ENCODE measurements at regions not wholly inside any gene's neighbourhood (a gene's known extent, or its start where the extent isn't known, plus 50 kb on each side); places are given as distances from the start of the nearest gene placed in this dataset.
"Not testable (repeated sequence)": the region's sequence is repeated elsewhere in the genome, so short reads cannot be mapped to it uniquely, and the experiment has no call there.

DNA sequence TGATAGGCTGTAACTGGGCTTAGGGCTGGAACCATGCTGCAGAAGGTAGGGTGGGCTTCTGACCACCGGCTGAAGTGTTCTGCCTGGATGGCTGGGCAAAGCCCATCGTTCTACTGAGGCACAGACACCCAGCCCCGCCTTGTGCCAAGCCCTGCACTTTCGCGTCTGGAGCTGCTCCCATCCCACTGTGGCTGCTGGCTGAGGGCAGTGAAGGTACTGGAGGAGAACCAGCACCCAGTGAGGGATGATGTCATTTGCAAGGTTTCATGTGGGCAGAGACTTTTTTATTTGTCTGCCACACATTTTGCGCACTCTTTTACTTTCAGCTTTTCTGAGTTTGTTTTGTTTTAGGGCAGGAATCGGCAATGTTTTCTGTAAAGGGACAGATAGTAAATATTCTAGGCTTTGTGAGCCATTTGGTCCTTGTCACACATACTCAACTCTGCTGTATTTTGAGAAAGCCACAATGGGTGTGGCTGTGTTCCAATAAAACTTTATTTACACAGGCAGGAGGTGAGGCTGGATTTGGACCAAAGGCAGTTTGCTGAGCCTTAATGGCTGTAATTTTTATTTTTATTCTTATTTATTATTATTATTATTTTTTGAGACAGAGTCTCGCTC is 85.6 kb downstream of the ASB1 start:
- H3K9me3 ChIP-seq (ENCODE audit: low read length), result peaks cover 1% of the 10 kb centered on the region
- H3K27me3 ChIP-seq (ENCODE audit: insufficient read depth, low read length), result no peaks in the 10 kb centered on the region
- no peak overlapping the region for H3K4me3 ChIP-seq (ENCODE audit: low read length)
- H2AFZ ChIP-seq (ENCODE audit: low read depth, low read length), result no peak overlapping the region
- H3K36me3 ChIP-seq (ENCODE audit: insufficient read depth, low read length), result no peaks in the 10 kb centered on the region
- H3K4me1 ChIP-seq (ENCODE audit: insufficient read depth, low read length), result no peaks in the 10 kb centered on the region

DNA sequence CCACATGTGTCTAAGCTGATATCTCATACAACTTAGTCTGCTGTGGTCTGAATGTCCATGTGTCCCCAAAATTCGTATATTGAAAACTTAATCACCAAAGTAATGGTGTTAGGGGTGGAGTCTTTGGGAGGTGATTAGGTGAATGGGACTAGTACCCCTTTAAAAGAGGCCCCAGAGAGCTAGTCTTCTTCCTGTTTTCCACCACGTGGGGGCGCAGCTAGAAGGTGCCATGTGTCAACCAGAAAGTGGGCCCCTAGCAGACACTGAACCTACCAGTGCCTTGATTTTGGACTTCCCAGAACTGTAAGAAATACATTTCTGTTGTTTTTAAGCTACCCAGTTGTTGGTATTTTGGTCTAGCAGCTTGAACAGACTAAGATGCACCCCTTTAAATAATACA is 86.6 kb downstream of the ASB1 start:
- Histone ChIP-seq H3K4me3 (ENCODE audit: low read length) (no peak overlapping the region), H3K4me1 (ENCODE audit: insufficient read depth, low read length) (no peaks in the 10 kb centered on the region), H3K36me3 (ENCODE audit: insufficient read depth, low read length) (no peaks in the 10 kb centered on the region), H3K9me3 (ENCODE audit: low read length) (peaks cover 1% of the 10 kb centered on the region), H2AFZ (ENCODE audit: low read depth, low read length) (no peak overlapping the region), H3K27me3 (ENCODE audit: insufficient read depth, low read length) (no peaks in the 10 kb centered on the region)

DNA sequence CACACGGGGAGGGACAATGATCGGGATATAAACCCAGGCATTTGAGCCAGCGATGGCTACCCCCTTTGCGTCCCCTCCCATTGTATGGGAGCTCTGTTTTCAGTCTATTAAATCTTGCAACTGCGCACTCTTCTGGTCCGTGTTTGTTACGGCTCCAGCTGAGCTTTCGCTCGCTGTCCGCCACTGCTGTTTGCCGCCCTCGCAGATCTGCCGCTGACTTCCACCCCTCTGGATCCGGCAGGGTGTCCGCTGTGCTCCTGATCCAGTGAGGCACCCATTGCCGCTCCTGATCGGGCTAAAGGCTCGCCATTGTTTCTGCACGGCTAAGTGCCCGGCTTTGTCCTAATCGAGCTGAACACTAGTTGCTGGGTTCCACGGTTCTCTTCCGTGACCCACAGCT is 87.3 kb downstream of the ASB1 start:
- not testable (repeated sequence) for H3K4me1 ChIP-seq (ENCODE audit: insufficient read depth, low read length); H2AFZ ChIP-seq (ENCODE audit: low read depth, low read length); H3K36me3 ChIP-seq (ENCODE audit: insufficient read depth, low read length); H3K4me3 ChIP-seq (ENCODE audit: low read length); H3K27me3 ChIP-seq (ENCODE audit: insufficient read depth, low read length); H3K9me3 ChIP-seq (ENCODE audit: low read length)

DNA sequence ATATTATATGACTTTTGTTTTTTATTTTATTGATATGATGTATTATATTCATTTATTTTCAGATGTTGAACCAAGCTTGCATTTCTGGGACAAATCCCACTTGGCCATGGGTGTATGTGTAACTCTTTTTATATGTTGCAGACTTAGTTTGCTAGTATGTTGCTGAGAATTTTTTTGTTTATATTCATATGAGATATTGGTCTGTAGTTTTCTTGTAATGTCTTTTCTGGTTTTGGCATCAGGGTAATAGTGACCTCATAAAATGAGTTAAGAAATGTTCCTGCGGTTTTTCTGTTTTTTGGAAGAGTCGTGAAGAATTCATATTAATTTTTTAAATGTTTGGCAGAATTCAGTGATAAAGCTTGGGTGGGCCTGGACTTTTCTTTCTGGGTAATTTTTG is 88.7 kb downstream of the ASB1 start:
- H2AFZ ChIP-seq (ENCODE audit: low read depth, low read length), result no peak overlapping the region
- no peaks in the 10 kb centered on the region for H3K27me3 ChIP-seq (ENCODE audit: insufficient read depth, low read length)

DNA sequence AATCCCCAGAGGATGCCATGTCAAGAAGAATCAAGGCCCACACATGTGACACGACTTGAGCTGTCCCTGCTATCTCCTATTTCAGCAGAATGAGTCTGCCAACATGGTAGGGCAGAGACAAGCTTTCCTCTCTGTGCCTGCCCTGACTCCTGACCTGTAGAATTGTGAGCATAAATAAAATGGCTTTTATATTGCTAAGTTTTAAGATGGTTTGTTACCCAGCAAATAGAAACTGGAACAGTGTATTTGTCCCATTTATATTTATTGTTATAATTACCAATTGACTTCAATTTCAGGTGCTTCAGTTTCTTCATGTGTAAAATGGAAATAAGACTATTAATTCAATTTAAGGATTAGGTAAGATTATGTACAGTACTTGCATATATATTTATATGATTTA is 90.5 kb downstream of the ASB1 start:
- no peaks in the 10 kb centered on the region for H3K27me3 ChIP-seq (ENCODE audit: insufficient read depth, low read length)
- no peaks in the 10 kb centered on the region for H3K36me3 ChIP-seq (ENCODE audit: insufficient read depth, low read length)
- H2AFZ ChIP-seq (ENCODE audit: low read depth, low read length), result no peak overlapping the region
- H3K4me3 ChIP-seq (ENCODE audit: low read length), result no peak overlapping the region
- no peaks in the 10 kb centered on the region for H3K4me1 ChIP-seq (ENCODE audit: insufficient read depth, low read length)
- peaks cover 9% of the 10 kb centered on the region for H3K9me3 ChIP-seq (ENCODE audit: low read length)

More for the DNA sequence above, 88.7 kb downstream of the ASB1 start:
- no peak overlapping the region for H3K4me3 ChIP-seq (ENCODE audit: low read length)
- peaks cover 1% of the 10 kb centered on the region for H3K9me3 ChIP-seq (ENCODE audit: low read length)
- H3K4me1 ChIP-seq (ENCODE audit: insufficient read depth, low read length), result no peaks in the 10 kb centered on the region
- H3K36me3 ChIP-seq (ENCODE audit: insufficient read depth, low read length), result no peaks in the 10 kb centered on the region

DNA sequence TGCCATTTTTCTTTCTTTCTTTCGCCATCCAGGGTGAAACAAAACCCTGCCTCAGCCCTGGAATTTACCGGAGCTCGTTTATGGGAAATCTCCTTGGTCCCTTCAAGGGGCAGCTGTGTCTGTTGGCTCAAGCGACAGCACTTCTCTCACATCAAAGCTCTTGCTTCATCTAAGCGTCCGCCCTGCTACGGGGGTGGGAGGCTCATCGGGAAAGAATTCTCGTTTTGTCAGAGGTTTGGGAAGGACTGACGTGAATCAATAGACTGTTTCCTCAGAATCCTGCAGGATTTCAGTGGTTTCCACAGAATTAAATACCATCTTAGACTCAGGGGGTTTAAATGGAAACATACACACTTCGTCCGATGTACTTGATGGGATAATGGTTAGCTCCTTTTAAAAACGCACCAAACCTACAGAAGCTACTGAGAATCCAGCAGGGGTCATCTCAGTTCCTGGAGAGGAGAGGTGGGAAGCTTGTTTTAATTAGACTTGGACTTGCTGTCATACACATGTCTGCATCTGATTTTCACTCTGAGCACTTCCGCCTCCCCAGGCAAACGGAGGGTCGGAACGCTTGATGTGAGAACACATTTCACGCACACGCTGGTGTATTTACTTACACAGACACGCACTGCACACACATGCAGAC is 91.6 kb downstream of the ASB1 start:
- Histone ChIP-seq H3K4me1 (ENCODE audit: insufficient read depth, low read length) (peaks cover 2% of the 10 kb centered on the region), H3K9me3 (ENCODE audit: low read length) (peaks cover 9% of the 10 kb centered on the region), H3K36me3 (ENCODE audit: insufficient read depth, low read length) (no peaks in the 10 kb centered on the region), H3K4me3 (ENCODE audit: low read length) (no peak overlapping the region), H2AFZ (ENCODE audit: low read depth, low read length) (no peak overlapping the region), H3K27me3 (ENCODE audit: insufficient read depth, low read length) (no peaks in the 10 kb centered on the region)

DNA sequence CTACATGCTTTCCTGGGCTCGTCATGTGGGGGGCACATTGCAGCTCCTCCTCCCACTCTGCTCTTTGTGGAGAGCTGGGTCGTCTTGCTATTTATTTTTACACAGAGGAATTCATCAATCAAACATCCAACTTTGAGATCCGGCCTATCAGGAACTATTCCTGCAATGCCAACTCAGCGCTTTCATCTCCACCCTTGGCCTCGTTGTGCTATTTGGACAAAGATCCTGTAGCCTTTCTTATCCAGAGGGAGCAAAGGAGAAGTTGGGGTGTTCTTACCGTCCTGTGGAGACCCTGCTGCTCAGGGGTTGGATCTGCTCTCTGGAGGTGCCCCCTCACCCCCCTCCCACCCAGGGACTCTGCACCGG is 92.1 kb downstream of the ASB1 start:
- Histone ChIP-seq H3K4me3 (ENCODE audit: low read length) (no peak overlapping the region), H3K4me1 (ENCODE audit: insufficient read depth, low read length) (peaks cover 6% of the 10 kb centered on the region), H3K27me3 (ENCODE audit: insufficient read depth, low read length) (no peaks in the 10 kb centered on the region), H2AFZ (ENCODE audit: low read depth, low read length) (no peak overlapping the region), H3K9me3 (ENCODE audit: low read length) (peaks cover 9% of the 10 kb centered on the region), H3K36me3 (ENCODE audit: insufficient read depth, low read length) (no peaks in the 10 kb centered on the region)

DNA sequence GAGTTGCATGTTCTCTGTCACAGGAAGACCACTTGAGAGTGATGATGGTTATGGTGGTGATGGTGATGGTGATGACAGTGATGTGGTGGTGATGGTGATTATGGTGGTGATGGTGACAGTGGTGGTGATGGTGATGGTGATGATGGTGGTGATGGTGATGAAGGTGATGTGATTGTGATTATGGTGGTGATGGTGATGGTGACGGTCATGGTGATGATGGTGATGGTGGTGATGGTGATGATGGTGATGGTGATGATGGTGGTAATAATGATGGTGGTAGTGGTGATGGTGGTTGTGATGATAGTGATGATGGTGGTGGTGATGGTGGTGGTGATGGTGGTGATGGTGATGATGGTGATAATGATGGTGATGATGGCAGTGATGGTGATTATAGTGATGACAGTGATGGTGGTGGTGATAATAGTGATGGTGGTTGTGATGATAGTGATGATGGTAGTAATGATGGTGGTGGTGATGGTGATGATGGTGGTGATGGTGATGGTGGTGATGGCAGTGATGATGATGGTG is 93.7 kb downstream of the ASB1 start:
- Histone ChIP-seq H2AFZ (ENCODE audit: low read depth, low read length) (no peak overlapping the region), H3K4me1 (ENCODE audit: insufficient read depth, low read length) (peaks cover 6% of the 10 kb centered on the region), H3K4me3 (ENCODE audit: low read length) (no peak overlapping the region), H3K36me3 (ENCODE audit: insufficient read depth, low read length) (no peaks in the 10 kb centered on the region), H3K27me3 (ENCODE audit: insufficient read depth, low read length) (no peaks in the 10 kb centered on the region), H3K9me3 (ENCODE audit: low read length) (peaks cover 9% of the 10 kb centered on the region)

DNA sequence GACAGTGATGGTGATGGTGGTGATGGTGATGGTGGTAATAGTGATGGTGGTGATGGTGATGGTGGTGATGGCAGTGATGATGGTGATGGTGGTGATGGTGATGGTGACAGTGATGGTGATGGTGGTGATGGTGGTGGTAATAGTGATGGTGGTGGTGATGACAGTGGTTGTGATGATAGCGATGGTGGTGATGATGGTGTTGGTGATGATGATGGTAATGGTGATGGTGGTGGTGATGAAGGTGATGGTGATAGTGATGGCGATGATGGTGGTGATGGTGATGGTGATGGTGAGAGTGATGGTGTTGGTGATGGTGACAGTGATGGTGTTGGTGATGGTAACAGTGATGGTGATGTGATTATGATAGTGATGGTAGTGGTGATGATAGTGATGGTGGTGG is 94.3 kb downstream of the ASB1 start:
- no peaks in the 10 kb centered on the region for H3K27me3 ChIP-seq (ENCODE audit: insufficient read depth, low read length)
- H3K4me3 ChIP-seq (ENCODE audit: low read length), result no peak overlapping the region
- H3K4me1 ChIP-seq (ENCODE audit: insufficient read depth, low read length), result peaks cover 6% of the 10 kb centered on the region
- no peak overlapping the region for H2AFZ ChIP-seq (ENCODE audit: low read depth, low read length)
- no peaks in the 10 kb centered on the region for H3K36me3 ChIP-seq (ENCODE audit: insufficient read depth, low read length)
- peaks cover 9% of the 10 kb centered on the region for H3K9me3 ChIP-seq (ENCODE audit: low read length)

DNA sequence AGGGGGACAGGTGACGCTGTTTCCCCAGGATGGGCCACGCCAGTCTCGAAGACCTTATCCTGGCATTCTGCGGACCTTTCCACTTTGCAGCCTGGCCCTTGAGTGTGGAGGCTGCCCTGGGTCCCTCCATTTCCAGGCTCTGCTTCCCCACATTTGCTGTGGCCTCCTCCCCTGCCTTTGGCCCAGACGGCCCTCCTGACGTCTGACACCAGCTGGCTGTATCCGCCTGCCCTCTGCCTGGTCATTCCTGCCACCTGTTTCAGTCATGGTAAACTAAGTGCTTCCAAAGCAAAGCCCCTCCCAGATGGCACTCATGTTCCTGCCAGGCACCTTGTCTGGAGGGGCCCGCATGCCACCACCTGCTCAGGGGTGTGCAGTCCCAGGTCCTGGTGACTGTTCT is 95.1 kb downstream of the ASB1 start:
- no peak overlapping the region for H3K4me3 ChIP-seq (ENCODE audit: low read length)
- no peak overlapping the region for H2AFZ ChIP-seq (ENCODE audit: low read depth, low read length)
- peaks cover 6% of the 10 kb centered on the region for H3K4me1 ChIP-seq (ENCODE audit: insufficient read depth, low read length)
- no peaks in the 10 kb centered on the region for H3K36me3 ChIP-seq (ENCODE audit: insufficient read depth, low read length)
- H3K27me3 ChIP-seq (ENCODE audit: insufficient read depth, low read length), result no peaks in the 10 kb centered on the region
- peaks cover 8% of the 10 kb centered on the region for H3K9me3 ChIP-seq (ENCODE audit: low read length)

DNA sequence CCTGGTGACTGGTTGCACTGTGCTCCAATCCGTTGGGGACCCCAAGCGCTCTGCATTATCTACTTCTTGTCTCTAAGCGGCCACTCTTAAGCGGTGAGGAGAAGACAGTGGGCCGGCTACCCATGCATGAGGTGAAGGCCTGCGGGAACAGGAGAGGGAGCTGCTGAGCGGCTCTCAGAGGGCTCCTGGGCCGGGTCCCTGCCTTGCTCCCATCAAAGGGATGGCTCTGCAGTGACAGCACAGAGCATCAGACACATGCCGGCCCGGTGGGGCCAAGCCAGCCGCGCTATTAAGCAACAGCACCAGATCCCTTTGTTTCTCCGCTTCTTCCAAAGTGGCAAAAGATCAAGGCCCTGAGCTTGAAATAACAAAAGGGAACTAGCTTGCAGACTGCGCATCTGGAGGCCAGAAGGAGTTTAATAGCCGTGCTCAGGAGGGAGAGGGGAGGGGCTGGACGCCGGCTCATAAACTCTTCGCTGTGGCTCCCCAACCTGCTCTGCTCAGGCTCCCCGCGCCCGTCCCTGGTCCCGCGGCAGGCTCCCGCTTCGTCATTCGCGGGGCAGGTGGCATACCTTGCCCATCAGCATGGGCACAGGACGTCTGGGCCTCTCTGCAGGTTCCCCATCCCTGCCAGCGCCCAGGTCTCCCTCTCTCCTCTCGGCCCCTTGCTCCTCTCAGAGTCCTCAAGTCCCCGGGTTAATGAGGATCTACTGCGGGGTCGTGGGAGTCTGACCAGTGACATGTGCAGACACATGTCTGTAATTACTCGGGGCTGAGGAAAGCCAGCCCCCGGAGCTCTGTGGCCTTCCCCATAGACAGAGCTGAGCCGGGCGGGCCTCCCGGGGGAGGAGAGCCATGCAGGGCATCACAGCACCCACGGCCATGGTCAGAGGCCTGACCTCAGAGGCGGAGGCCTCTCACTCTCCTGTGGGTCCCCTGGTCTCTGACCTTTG is 96.7 kb downstream of the ASB1 start:
- Histone ChIP-seq H3K9me3 (ENCODE audit: low read length) (peaks cover 8% of the 10 kb centered on the region), H3K4me3 (ENCODE audit: low read length) (no peak overlapping the region)

DNA sequence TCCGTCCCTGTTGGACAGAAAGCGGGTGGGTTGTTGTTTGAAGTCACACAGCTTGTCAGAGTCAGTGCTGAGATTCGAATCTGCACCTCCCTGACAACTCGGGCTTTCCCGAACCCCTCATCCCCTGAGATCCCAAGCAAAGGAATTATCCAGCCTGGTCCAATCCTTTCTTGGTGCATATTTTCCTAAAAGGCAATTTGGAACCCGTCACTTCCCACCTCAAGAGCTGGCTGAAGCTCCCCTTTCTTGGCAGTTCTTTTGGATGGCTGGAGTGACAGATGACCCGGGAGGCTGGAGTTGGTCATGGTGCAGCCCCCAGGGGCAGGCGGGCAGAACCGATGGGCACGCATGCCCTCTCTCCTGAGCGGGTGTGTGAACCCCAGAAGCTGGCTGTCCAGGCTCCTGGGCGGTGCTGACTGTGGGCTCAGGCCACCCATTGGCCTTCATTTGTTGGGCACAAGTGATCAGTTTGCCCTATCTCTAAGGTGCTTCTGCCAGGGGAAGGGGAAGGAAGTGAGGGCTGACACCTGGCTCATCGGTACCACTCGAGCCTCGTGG is 97.8 kb downstream of the ASB1 start:
- Histone ChIP-seq H2AFZ (ENCODE audit: low read depth, low read length) (no peak overlapping the region), H3K4me3 (ENCODE audit: low read length) (no peak overlapping the region), H3K27me3 (ENCODE audit: insufficient read depth, low read length) (no peaks in the 10 kb centered on the region), H3K4me1 (ENCODE audit: insufficient read depth, low read length) (peaks cover 6% of the 10 kb centered on the region), H3K9me3 (ENCODE audit: low read length) (peaks cover 8% of the 10 kb centered on the region), H3K36me3 (ENCODE audit: insufficient read depth, low read length) (no peaks in the 10 kb centered on the region)

More for the DNA sequence above, 96.7 kb downstream of the ASB1 start:
- peak overlapping the region; percentile 8 for H2AFZ ChIP-seq (ENCODE audit: low read depth, low read length)
- no peaks in the 10 kb centered on the region for H3K36me3 ChIP-seq (ENCODE audit: insufficient read depth, low read length)
- no peaks in the 10 kb centered on the region for H3K27me3 ChIP-seq (ENCODE audit: insufficient read depth, low read length)
- peaks cover 6% of the 10 kb centered on the region for H3K4me1 ChIP-seq (ENCODE audit: insufficient read depth, low read length)

DNA sequence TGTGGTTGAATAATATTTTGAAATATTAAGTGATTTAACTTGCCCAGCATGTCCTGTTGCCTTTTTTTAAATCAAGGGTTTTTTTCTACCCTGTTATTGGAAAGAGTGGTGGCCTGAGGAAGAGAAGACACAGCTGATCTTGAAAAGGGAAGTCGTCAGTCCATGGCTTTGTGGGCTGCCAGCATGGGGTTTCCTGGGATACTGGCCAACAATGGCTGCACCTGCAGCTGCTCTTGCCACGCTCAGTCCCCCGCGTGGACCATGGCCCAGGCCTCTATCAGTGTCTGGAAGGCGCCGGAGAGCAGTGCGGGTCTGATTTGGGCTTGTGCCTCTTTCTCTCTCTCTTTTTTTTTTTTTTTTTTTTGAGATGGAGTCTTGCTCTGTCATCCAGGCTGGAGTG is 99.3 kb downstream of the ASB1 start:
- Histone ChIP-seq H3K4me1 (ENCODE audit: insufficient read depth, low read length) (peaks cover 6% of the 10 kb centered on the region), H3K27me3 (ENCODE audit: insufficient read depth, low read length) (no peaks in the 10 kb centered on the region)

More for the DNA sequence above, 99.3 kb downstream of the ASB1 start:
- Histone ChIP-seq H2AFZ (ENCODE audit: low read depth, low read length) (no peak overlapping the region), H3K4me3 (ENCODE audit: low read length) (no peak overlapping the region), H3K36me3 (ENCODE audit: insufficient read depth, low read length) (no peaks in the 10 kb centered on the region), H3K9me3 (ENCODE audit: low read length) (peaks cover 2% of the 10 kb centered on the region)
